HCT116 (cell line): ENCODE measurements at regions not wholly inside any gene's neighbourhood (a gene's known extent, or its start where the extent isn't known, plus 50 kb on each side); places are given as distances from the start of the nearest gene placed in this dataset.

ENCODE experiments used
- ATAC-seq: fragments of 200-7000 bp; cut with Tn5 transposase; 2 replicates; pipeline ENCODE4 v1.9.1; 2020; ENCODE audit warnings: mild to moderate bottlenecking, moderate library complexity
- BruUV-seq: library from RNA; stranded (reverse); fragments of 400-500 nt; replicated peaks from 2 replicates; lab custom pipeline; 2021; lab: Mats Ljungman, UMichigan
- CTCF ChIA-PET: fragments of 300-600 bp; sonication (Branson Sonifier 250); formaldehyde crosslinking; loops from one replicate; lab custom pipeline; 2021; ENCODE audit warnings: antibody characterized with exemption; lab: Charles Lee
- POLR2A ChIA-PET: fragments of 300-600, 350-600 bp; sonication (Branson Sonifier 250); formaldehyde crosslinking; loops from one replicate; lab custom pipeline; 2021; ENCODE audit warnings: antibody characterized with exemption; lab: Charles Lee
- RAD21 ChIA-PET, 2 experiments: fragments of 300-600 bp; sonication (Branson Sonifier 250); formaldehyde crosslinking; loops; one replicate each; lab custom pipeline; 2023; ENCODE audit warnings: low total read pairs in 2 of 2; ENCODE audit not compliant: uncharacterized antibody in 2 of 2, unreplicated experiment in 2 of 2, low non-redundant PET in 1 of 2; lab: Charles Lee
- DNase-seq: peaks from one replicate; pipeline ENCODE4 v3.0.0-alpha.2; 2010; ENCODE audit warnings: low read depth, low spot score
- H2AFZ ChIP-seq: fragments of 200-600 bp; shearing (Covaris generic), sonication (generic); 2 replicates; pipeline ENCODE4 v1.6.1; 2017; ENCODE audit warnings: low read depth, mixed run types, mixed read lengths, antibody characterized with exemption, low read length; ENCODE audit not compliant: poor library complexity, severe bottlenecking
- H3K27ac ChIP-seq: 2 replicates; pipeline ENCODE4 v1.5.1; 2012; ENCODE audit warnings: low read depth, low read length
- H3K27me3 ChIP-seq: fragments of 200-600 bp; sonication (generic); 2 replicates; pipeline ENCODE4 v1.6.1; 2016; ENCODE audit warnings: mixed run types, low read length, mixed read lengths; ENCODE audit not compliant: insufficient read depth
- H3K36me3 ChIP-seq, 2 experiments: fragments of 200-500 bp in 1 of 2; fragments of 200-600 bp in 1 of 2; sonication (Bioruptor generic) in 1 of 2; sonication (generic) in 1 of 2; 2 replicates each; pipeline versions ENCODE4 v1.5.1 to v1.6.1; 2014 to 2016; ENCODE audit warnings: low read length in 2 of 2, inconsistent platforms in 1 of 2, mixed read lengths in 1 of 2, mixed run types in 1 of 2; ENCODE audit not compliant: insufficient read depth in 2 of 2, control insufficient read depth in 1 of 2
- H3K4me1 ChIP-seq, 2 experiments: fragments of 200-600 bp in 1 of 2; sonication (generic) in 1 of 2; 2 replicates each; pipeline versions ENCODE4 v1.5.1 to v1.6.1; 2012 to 2017; ENCODE audit warnings: low read length in 2 of 2, inconsistent platforms in 1 of 2, mild to moderate bottlenecking in 1 of 2, mixed read lengths in 1 of 2, mixed run types in 1 of 2, moderate library complexity in 1 of 2; ENCODE audit not compliant: insufficient read depth in 2 of 2, control insufficient read depth in 1 of 2
- H3K4me2 ChIP-seq: fragments of 200-600 bp; sonication (generic); 2 replicates; pipeline ENCODE4 v1.6.1; 2017; ENCODE audit warnings: mixed run types, low read length, mixed read lengths
- H3K4me3 ChIP-seq, 2 experiments: fragments of 200-600 bp in 1 of 2; sonication (generic) in 1 of 2; replicated peaks in 1 of 2; 2 replicates each; pipeline ENCODE4 v1.5.1; 2011 to 2016; ENCODE audit warnings: low read length in 2 of 2, control low read depth in 1 of 2, low read depth in 1 of 2, mild to moderate bottlenecking in 1 of 2, mixed read lengths in 1 of 2, mixed run types in 1 of 2
- H3K79me2 ChIP-seq: fragments of 200-600 bp; sonication (generic); 2 replicates; pipeline ENCODE4 v1.6.1; 2017; ENCODE audit warnings: mild to moderate bottlenecking, mixed run types, low read length, moderate library complexity, mixed read lengths; ENCODE audit not compliant: insufficient read depth
- H3K9ac ChIP-seq: fragments of 200-600 bp; sonication (generic); 2 replicates; pipeline ENCODE4 v1.6.1; 2016; ENCODE audit warnings: low read length, mixed read lengths
- H3K9me2 ChIP-seq: fragments of 200-600 bp; sonication (generic), shearing (Covaris generic); 2 replicates; pipeline ENCODE4 v1.6.1; 2017; ENCODE audit warnings: mixed run types, mild to moderate bottlenecking, moderate library complexity; ENCODE audit not compliant: insufficient read depth
- H3K9me3 ChIP-seq, 2 experiments: fragments of 200-500 bp in 1 of 2; fragments of 200-600 bp in 1 of 2; sonication (Bioruptor generic) in 1 of 2; sonication (generic) in 1 of 2; 2 replicates each; pipeline ENCODE4 v1.6.1; 2014 to 2017; ENCODE audit warnings: low read length in 2 of 2, mixed read lengths in 2 of 2, inconsistent platforms in 1 of 2, low read depth in 1 of 2, mild to moderate bottlenecking in 1 of 2, mixed run types in 1 of 2, moderate library complexity in 1 of 2; ENCODE audit not compliant: control insufficient read depth in 1 of 2, insufficient read depth in 1 of 2
- H4K20me1 ChIP-seq: fragments of 200-600 bp; sonication (generic), shearing (Covaris generic); 2 replicates; pipeline ENCODE4 v1.6.1; 2017; ENCODE audit warnings: mixed run types, mild to moderate bottlenecking, moderate library complexity; ENCODE audit not compliant: insufficient read depth
- ATF3 ChIP-seq: IDR thresholded peaks from 2 replicates; pipeline ENCODE4 v1.6.1; 2012
- CEBPB ChIP-seq: IDR thresholded peaks from 2 replicates; pipeline ENCODE4 v1.6.1; 2012; ENCODE audit warnings: low read depth
- EGR1 ChIP-seq: IDR thresholded peaks from 2 replicates; pipeline ENCODE4 v1.6.1; 2012; ENCODE audit warnings: low read depth
- ELF1 ChIP-seq: IDR thresholded peaks from 2 replicates; pipeline ENCODE4 v1.6.1; 2012; ENCODE audit warnings: low read depth, borderline replicate concordance
- EZH2 ChIP-seq: fragments of 200-600 bp; sonication (generic); IDR thresholded peaks from 2 replicates; pipeline ENCODE4 v1.6.1; 2017; ENCODE audit warnings: antibody characterized with exemption, mixed run types
- JUND ChIP-seq: IDR thresholded peaks from 2 replicates; pipeline ENCODE4 v1.6.1; 2012
- SIN3A ChIP-seq: IDR thresholded peaks from 2 replicates; pipeline ENCODE4 v1.6.1; 2012; ENCODE audit warnings: low read depth
- SP1 ChIP-seq: IDR thresholded peaks from 2 replicates; pipeline ENCODE4 v1.6.1; 2012; ENCODE audit warnings: low read depth
- TCF7L2 ChIP-seq: IDR thresholded peaks from 2 replicates; pipeline ENCODE4 v1.7.0; 2011; ENCODE audit warnings: borderline replicate concordance, inconsistent platforms; ENCODE audit not compliant: insufficient read depth, insufficient read length; ENCODE audit errors: extremely low read depth
- ZFX ChIP-seq: fragments of 450-650 bp; IDR thresholded peaks from 2 replicates; pipeline ENCODE4 v1.6.1; 2017
- ZNF274 ChIP-seq: fragments of 200-500 bp; sonication (Bioruptor generic); IDR thresholded peaks from 2 replicates; pipeline ENCODE4 v1.6.1; 2014; ENCODE audit warnings: mild to moderate bottlenecking, low read depth, low read length, inconsistent platforms
- intact Hi-C: fragments of 100-400 bp; cut with micrococcal nuclease; formaldehyde crosslinking; loops from 2 replicates; pipeline ENCODE4 v1.10.0; 2022
- TF ChIP-seq, protein P1 (sequence below): IDR thresholded peaks from 2 replicates; pipeline ENCODE4 v1.6.1; 2012

- TF ChIP-seq ZNF274 (no peak), TCF7L2 (no peak), EZH2 (no peak), SP1 (no peak), SIN3A (no peak), EGR1 (no peak)
Observed at GRCh38 chr1:2903226-2903625, 101.7 kb upstream of the TTC34 start (continued).

GRCh38 chr1:2904191-2904590 is 102.7 kb upstream of the TTC34 start:
- Histone ChIP-seq H3K27ac (no peak overlapping the region), H3K9me2 (no peaks in the 10 kb centered on the region), H3K9me3 (no peaks in the 10 kb centered on the region), H3K4me1 (no peaks in the 10 kb centered on the region), H3K79me2 (no peaks in the 10 kb centered on the region), H3K4me2 (no peak overlapping the region), H3K9ac (no peak overlapping the region), H3K36me3 (no peaks in the 10 kb centered on the region), H2AFZ (no peak overlapping the region), H3K4me3 (no peak overlapping the region), H4K20me1 (no peaks in the 10 kb centered on the region), H3K27me3 (peaks cover 17% of the 10 kb centered on the region; the same call in 1 of the 2 replicates)
- TF ChIP-seq JUND (no peak), ZNF274 (no peak), EZH2 (no peak), ELF1 (no peak), TCF7L2 (no peak), CEBPB (no peak), SP1 (no peak), ATF3 (no peak), ZFX (no peak)
- TF ChIP-seq, protein P1, sequence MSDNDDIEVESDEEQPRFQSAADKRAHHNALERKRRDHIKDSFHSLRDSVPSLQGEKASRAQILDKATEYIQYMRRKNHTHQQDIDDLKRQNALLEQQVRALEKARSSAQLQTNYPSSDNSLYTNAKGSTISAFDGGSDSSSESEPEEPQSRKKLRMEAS, result no peak
- ChIA-PET CTCF (no interaction called here), RAD21 (no interaction called here), POLR2A (no interaction called here)
- no TSS peak for BruUV-seq
- no peak for DNase-seq
- no peak for ATAC-seq
- intact Hi-C loops, result no loop called here
